Lower leg skin (tissue), 4 donors: ENCODE measurements at regions not wholly inside any gene's neighbourhood (a gene's known extent, or its start where the extent isn't known, plus 50 kb on each side); places are given as distances from the start of the nearest gene placed in this dataset.
"Not testable (repeated sequence)": the region's sequence is repeated elsewhere in the genome, so short reads cannot be mapped to it uniquely, and the experiment has no call there.

ENCODE experiments used
- DNase-seq, 2 donors: peaks; one replicate each; pipeline ENCODE4 v3.0.0-alpha.2; 2019; ENCODE audit warnings: low spot score in 2 of 2
- H3K4me3 ChIP-seq: fragments of 200-600 bp; sonication (generic); 2 replicates; pipeline ENCODE4 v1.5.1; 2017; ENCODE audit warnings: mild to moderate bottlenecking, low read depth; ENCODE audit not compliant: poor library complexity, severe bottlenecking
- POLR2A ChIP-seq, 2 donors: fragments of 450-650 bp; IDR thresholded peaks; one replicate each; pipeline ENCODE4 v1.6.1; 2016 to 2017; ENCODE audit warnings: antibody characterized with exemption in 2 of 2, mild to moderate bottlenecking in 1 of 2, moderate library complexity in 1 of 2
- WGBS, 2 donors: methylation state at CpG; one replicate each; pipeline ENCODE4 v1.1.5; 2018; 5-methylcytosine and 5-hydroxymethylcytosine counted together
- intact Hi-C: fragments of 100-400 bp; cut with DNase I; formaldehyde crosslinking; loops from one replicate; pipeline ENCODE4 v1.15.0; 2023; ENCODE audit warnings: low total_unique reads
- TF ChIP-seq, protein P1 (sequence below), 3 donors: fragments of 450-650 bp; IDR thresholded peaks; one replicate each; pipeline ENCODE4 v1.5.1; 2016; ENCODE audit warnings: antibody characterized with exemption in 3 of 3, mild to moderate bottlenecking in 3 of 3, moderate library complexity in 2 of 3

DNA sequence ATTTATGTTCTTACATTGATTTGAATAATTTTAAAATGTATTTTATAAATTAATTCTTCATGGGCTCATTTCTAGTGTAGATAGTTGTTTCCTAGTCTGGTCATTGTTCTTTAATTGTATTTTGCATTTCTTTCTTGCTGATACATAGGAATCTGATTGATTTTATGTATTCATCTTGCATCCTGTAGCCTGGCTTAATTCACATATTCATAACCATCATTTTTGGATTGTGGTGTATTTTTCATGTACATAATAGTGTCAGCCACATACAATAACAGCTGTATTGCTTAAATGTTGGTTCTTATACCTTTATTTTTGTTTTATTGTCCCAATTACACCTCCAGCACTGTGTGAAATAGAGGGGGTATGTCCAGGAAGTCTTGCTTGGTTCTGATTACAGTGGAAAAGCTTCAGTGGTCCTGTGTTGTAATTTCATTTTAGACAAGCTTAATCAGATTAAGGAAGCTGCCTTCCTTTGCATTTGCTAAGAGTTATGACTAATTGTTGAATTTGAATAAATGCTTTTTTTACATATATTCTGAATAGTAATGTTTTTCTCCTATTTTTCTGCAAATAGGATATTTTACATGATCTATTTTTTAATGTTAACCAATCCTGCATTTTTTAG is 103.7 kb downstream of the USP22 start:
- no peak for DNase-seq
- no peak overlapping the region for H3K4me3 ChIP-seq
- TF ChIP-seq, protein P1, sequence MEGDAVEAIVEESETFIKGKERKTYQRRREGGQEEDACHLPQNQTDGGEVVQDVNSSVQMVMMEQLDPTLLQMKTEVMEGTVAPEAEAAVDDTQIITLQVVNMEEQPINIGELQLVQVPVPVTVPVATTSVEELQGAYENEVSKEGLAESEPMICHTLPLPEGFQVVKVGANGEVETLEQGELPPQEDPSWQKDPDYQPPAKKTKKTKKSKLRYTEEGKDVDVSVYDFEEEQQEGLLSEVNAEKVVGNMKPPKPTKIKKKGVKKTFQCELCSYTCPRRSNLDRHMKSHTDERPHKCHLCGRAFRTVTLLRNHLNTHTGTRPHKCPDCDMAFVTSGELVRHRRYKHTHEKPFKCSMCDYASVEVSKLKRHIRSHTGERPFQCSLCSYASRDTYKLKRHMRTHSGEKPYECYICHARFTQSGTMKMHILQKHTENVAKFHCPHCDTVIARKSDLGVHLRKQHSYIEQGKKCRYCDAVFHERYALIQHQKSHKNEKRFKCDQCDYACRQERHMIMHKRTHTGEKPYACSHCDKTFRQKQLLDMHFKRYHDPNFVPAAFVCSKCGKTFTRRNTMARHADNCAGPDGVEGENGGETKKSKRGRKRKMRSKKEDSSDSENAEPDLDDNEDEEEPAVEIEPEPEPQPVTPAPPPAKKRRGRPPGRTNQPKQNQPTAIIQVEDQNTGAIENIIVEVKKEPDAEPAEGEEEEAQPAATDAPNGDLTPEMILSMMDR (IDR thresholded peaks at IDR 0.05) = no peak
- no peak for TF ChIP-seq POLR2A (IDR thresholded peaks at IDR 0.05)
- intact Hi-C loops = no loop called here

DNA sequence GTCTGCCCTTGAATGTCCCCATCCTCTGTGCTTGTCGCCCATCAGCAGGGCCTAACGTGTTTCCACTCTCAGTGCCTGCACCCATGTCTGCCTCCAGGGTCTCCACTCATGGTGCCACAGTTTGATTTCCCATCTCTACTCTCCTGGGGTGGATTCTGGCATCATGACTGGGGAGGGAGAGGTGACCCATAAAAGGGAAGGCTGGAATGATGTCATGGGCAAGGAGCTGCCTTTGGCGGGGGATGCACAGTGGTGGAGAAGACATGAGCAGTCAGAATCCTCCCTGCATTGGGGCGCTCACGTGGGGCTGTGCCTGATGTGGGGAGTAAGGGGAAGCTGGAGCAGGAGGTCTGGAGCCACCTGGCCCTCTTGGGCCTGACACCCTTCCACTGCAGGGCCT is 100.9 kb downstream of the USP22 start:
- no peak for TF ChIP-seq POLR2A (IDR thresholded peaks at IDR 0.05)
- TF ChIP-seq, protein P1 (IDR thresholded peaks at IDR 0.05) = no peak
- intact Hi-C loops = no loop called here
- H3K4me3 ChIP-seq = no peak overlapping the region
- WGBS, 2 donors = 87 to 98% methylated on average over 5 of the region's 5 CpGs
- no peak for DNase-seq

DNA sequence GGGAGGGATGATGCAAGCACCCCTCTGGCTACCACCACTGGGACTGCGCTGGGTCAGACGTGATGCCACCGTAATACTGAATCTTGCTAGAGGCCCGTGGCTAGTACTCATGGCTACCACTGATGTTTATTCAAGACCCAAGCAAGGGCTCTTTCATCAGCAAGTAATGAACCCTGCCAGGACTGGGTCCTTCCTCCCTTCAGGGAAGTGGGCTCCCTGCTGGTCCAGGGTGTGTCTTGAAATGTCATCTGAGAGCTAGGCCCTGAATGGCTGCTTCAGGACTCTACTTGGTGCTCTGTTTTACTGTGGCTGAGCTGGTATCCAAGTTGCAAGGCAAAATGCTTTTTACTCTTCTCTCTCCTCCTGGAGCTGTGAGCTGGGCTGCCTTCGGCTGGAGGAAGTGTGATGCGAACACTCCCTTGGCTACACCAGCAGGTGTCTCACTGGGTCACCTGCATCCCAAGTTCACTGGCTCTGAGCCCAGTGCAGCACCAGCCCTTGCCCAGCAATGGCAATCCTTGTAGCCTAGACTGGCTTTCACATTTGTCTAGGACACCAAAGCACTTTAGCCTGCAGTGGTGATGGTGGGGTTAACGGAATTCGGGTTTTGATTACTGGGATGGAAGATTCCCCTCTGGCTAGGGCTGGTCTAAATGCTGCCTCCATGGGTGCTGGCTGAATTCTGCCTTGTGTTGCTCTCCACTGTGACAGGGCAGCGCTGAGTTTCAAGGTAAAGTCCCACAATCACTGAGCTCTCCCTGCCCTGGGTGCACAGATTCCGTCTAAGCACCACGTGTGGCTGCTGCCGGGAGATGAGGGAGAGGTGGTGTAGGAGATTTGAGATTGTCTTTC is 98.6 kb downstream of the USP22 start:
- DNase-seq = no peak
- TF ChIP-seq POLR2A (IDR thresholded peaks at IDR 0.05) = no peak
- TF ChIP-seq, protein P1 (IDR thresholded peaks at IDR 0.05) = no peak
- intact Hi-C loops = no loop called here
- 52 to 59% methylated on average over 12 of the region's 12 CpGs for WGBS, 2 donors
- no peak overlapping the region for H3K4me3 ChIP-seq

DNA sequence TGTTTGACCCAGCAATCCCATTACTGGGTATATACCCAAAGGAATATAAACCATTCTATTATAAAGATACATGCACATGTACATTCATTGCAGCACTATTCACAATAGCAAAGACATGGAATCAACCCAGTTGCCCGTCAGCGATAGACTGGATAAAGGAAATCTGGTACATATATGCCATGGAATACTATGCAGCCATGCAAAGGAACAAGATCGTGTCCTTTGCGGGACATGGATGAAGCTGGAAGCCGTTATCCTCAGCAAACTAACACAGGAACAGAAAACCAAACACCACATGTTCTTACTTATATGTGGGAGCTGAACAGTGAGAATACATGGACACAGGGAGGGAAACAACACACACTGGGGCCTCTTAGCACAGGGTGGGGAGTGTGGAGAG is 95.1 kb downstream of the USP22 start:
- WGBS, 2 donors = 89 to 95% methylated on average over 5 of the region's 5 CpGs
- intact Hi-C loops = loop anchor here (5.0 kb wide), 1 partner anchor 45 kb away; no protein-coding TSS in a partner anchor
- DNase-seq, H3K4me3 ChIP-seq: not testable (repeated sequence)

DNA sequence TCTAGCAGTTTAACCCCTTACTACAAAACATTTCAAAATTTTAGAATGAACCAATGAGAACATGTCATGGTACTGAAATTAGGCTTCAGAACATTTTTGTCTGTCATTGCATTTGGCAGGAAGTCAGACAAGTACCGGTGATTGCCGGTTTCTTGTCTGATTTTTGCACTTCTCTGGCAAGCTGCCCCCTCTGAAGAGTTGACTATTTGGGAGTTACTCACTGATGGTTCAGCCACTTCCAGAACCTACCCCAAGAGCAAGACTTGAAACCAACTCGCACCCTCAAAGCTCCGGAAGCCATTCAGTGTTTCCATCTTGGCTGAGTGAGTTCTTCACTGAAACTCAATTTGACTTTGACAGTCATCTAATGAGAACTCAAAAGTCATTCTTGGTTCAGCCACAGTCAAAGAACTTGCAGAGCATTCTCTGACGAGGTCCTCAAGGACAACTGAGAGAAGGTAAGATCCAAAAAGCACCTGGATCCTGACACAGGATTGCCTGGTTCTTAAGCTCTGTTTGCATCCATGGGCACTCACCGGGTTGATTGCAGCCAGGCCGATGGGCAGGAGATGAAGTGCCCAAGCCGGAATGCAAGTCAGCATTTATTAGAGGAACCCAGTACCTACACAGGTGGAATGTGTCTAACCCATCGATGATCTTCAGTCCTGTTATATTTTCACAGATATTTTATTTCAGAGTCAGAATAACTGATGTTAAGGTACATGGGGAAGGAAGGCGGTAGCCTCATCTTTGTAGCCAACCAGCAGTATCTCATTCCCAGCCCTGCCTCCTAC is 93.6 kb downstream of the USP22 start:
- 71 to 73% methylated on average over 9 to 10 of the region's 10 CpGs for WGBS, 2 donors
- no peak for TF ChIP-seq POLR2A (IDR thresholded peaks at IDR 0.05)
- TF ChIP-seq, protein P1 (IDR thresholded peaks at IDR 0.05) = no peak
- no peak overlapping the region for H3K4me3 ChIP-seq
- intact Hi-C loops = loop anchor here (5.0 kb wide), 1 partner anchor 43 kb away; no protein-coding TSS in a partner anchor
- no peak for DNase-seq
